Omental fat pad (tissue), 3 donors: ENCODE measurements at regions not wholly inside any gene's neighbourhood (a gene's known extent, or its start where the extent isn't known, plus 50 kb on each side); places are given as distances from the start of the nearest gene placed in this dataset.

Experiments
- ATAC-seq: fragments of 150-250 bp; one replicate; pipeline ENCODE4 v1.9.1; 2016; ENCODE audit warnings: mild to moderate bottlenecking, moderate library complexity; ENCODE audit not compliant: low FRiP score
- DNase-seq: peaks from one replicate; pipeline ENCODE4 v3.0.0-alpha.2; 2019; ENCODE audit warnings: low spot score
- TF ChIP-seq, protein P1 (sequence below), 3 donors: fragments of 450-650 bp; IDR thresholded peaks; one replicate each; pipeline ENCODE4 v1.5.1; 2016 to 2017; ENCODE audit warnings: antibody characterized with exemption in 3 of 3, mild to moderate bottlenecking in 3 of 3, moderate library complexity in 2 of 3

DNA sequence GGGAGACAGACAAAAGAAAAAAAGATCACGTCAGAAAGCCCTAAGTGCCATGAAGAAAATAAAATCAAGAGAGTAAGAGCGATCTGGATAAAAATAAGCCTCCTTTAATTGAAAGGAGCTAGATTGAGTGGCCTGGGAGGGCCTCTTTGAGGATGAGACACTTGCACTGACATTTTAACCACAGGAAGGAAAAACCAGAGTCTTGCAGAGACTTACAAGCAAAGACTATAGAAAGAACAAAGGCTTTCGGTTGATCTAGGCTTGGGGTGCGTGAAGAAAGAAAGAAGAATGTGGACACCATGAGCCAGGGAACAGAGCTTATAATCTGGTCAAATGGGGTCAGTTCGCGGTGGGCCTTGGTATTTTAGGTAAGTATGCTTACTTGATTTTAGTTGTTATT, 342.7 kb downstream of the COG6 start:
- ATAC-seq (no peak), DNase-seq (no peak)
- TF ChIP-seq, protein P1, sequence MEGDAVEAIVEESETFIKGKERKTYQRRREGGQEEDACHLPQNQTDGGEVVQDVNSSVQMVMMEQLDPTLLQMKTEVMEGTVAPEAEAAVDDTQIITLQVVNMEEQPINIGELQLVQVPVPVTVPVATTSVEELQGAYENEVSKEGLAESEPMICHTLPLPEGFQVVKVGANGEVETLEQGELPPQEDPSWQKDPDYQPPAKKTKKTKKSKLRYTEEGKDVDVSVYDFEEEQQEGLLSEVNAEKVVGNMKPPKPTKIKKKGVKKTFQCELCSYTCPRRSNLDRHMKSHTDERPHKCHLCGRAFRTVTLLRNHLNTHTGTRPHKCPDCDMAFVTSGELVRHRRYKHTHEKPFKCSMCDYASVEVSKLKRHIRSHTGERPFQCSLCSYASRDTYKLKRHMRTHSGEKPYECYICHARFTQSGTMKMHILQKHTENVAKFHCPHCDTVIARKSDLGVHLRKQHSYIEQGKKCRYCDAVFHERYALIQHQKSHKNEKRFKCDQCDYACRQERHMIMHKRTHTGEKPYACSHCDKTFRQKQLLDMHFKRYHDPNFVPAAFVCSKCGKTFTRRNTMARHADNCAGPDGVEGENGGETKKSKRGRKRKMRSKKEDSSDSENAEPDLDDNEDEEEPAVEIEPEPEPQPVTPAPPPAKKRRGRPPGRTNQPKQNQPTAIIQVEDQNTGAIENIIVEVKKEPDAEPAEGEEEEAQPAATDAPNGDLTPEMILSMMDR (IDR thresholded peaks at IDR 0.05): no peak

- DNase-seq (no peak), ATAC-seq (no peak)
- TF ChIP-seq, protein P1 (IDR thresholded peaks at IDR 0.05): no peak
These were observed 346.6 kb downstream of the COG6 start for GRCh38 chr13:40002016-40002415.

GRCh38 chr13:40013554-40013953, 358.1 kb downstream of the COG6 start:
- ATAC-seq: no peak
- no peak for DNase-seq
- TF ChIP-seq, protein P1 (IDR thresholded peaks at IDR 0.05): no peak

GRCh38 chr13:40016953-40017660, 361.6 kb downstream of the COG6 start:
- no peak for ATAC-seq

GRCh38 chr13:40017662-40018262, 362.3 kb downstream of the COG6 start:
- ATAC-seq: no peak
- TF ChIP-seq, protein P1 (IDR thresholded peaks at IDR 0.05): no peak

More at GRCh38 chr13:40016953-40017660, 361.6 kb downstream of the COG6 start:
- no peak for DNase-seq
- TF ChIP-seq, protein P1 (IDR thresholded peaks at IDR 0.05): no peak

GRCh38 chr13:40023595-40024203, 368.2 kb downstream of the COG6 start:
- DNase-seq: no peak
- no peak for ATAC-seq
- TF ChIP-seq, protein P1 (IDR thresholded peaks at IDR 0.05): no peak

More at GRCh38 chr13:40017662-40018262, 362.3 kb downstream of the COG6 start:
- no peak for DNase-seq
